CD4-positive, alpha-beta T cell treated with Interleukin-6 for 4 hours (primary cell): ENCODE measurements at regions not wholly inside any gene's neighbourhood (a gene's known extent, or its start where the extent isn't known, plus 50 kb on each side); places are given as distances from the start of the nearest gene placed in this dataset.
A peak's percentile ranks its signal among the peaks of the same experiment; 100 is the strongest.
"Not testable (repeated sequence)": the region's sequence is repeated elsewhere in the genome, so short reads cannot be mapped to it uniquely, and the experiment has no call there.

Experiments used
- DNase-seq: peaks from one replicate; pipeline ENCODE4 v3.0.0-alpha.2; 2020; ENCODE audit warnings: mixed read lengths

GRCh38 chrX:1006156-1006730, 206.2 kb downstream of the CRLF2 start:
- DNase-seq: no peak

DNA sequence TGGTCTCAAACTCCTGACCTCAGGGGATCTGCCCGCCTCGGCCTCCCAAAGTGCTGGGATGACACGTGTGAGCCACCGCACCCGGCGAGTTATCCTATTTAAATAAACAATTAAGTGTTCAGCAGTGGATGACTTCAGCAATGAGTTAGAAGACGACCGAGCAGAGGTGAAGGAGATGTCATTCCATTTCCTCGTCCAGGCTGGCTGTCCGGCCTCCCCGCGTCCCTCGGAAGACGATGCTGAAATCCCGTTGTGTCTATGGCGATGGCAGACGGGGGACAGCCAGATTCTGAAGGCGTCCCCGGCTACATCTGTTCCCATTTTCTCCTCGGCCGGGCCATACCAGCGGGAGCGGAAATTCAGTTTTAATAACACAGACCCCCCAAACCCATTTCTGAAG, 209.8 kb downstream of the CRLF2 start:
- DNase-seq: no peak

- no peak for DNase-seq
Measured at GRCh38 chrX:997631-998137, 214.8 kb downstream of the CRLF2 start.

DNA sequence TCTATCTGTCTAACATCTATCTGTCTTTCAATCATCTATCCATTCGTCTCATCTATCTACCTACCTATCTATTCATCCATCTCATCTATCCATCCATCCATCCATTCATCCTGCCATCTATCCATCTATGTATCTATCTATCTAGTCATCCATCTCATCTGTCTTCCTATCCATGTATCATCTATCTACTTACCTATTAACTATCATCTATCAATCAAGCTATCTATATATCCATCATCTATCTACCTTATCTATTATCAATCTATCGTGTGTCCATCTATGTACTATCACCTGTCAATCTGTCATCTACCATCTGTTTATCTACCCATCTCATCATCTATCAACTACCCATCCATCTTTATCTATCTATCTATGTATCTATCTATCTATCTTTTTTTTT, 217.7 kb downstream of the CRLF2 start:
- DNase-seq: no peak

DNA sequence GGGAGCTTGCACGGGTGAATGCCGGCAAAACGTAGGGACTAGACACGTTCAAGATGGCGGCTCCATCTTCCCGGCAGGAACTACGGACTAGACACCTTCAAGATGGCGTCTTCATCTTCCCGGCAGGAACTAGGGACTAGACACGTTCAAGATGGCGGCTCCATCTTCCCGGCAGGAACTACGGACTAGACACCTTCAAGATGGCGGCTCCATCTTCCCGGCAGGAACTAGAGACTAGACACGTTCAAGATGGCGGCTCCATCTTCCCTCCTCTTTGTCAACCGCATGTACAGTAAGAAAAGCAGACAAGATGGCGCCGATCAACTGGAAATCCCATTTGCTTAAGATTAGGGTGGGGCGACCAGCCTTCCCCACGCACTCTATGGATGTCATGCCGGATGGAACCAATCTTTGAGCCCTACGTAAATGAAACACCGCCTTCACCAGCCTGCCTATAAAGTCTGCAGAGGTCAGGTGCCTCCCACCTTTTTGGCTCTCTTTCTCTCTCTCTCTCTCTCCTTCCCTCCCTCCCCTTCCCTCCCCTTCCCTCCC, 222.4 kb downstream of the CRLF2 start:
- peak; percentile 85 for DNase-seq

DNA sequence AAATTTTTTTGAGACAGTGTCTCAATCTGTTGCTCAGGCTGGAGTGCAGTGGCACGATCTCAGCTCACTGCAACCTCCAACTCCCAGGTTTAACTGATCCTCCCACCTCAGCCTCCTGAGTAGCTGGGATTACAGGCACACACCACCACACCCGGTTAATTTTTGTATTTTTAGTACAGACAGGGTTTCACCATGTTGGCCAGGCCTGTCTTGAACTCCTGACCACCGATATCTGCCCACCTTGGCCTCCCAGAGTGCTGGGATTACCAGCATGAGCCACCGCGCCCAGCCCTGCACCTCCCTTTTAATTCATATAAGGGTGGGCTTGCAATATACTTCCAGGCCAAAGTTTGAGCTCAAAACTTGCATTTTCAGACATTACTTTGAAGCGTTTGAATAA, 223.9 kb downstream of the CRLF2 start:
- DNase-seq: not testable (repeated sequence)

DNA sequence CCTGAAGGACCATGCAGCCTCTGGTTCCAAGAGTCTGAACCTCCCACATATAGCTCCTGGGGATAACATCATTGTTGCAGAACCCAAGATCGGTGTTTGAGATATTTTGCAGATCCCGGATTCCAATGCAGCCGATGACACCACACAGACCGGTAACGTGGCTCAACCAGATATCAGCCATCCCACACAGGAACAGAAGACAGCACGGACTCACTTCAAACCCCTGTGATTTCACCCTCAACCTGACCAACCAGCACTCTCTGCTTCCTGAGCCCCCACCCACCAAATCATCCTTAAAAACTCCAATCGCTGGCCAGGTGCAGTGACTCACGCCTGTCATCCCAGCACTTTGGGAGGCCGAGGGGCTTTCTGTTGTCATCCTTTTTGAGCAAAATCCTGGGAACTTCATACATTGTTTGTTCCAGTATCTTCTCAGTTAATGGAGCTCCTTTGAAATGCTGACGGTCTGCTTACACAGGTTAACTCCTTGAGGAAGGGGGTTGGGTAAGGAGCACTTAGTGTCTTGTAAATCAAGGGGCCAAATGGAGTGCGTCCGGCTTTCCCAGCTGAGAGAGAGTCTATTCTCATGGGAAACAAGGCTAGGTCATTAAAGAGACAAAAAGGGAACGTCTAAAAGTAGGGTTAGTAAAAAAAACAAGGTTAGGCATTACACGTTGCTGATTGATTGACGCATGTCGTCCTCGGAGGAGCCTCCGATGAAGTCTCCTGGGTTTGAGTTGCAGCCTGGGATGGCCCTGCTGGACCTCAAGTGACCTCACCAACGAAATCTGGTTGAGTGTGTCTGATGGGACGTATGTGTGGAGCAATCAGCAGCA, 230.4 kb downstream of the CRLF2 start:
- DNase-seq: no peak

- no peak for DNase-seq
Measured at GRCh38 chrX:980587-981235, 231.7 kb downstream of the CRLF2 start.

DNA sequence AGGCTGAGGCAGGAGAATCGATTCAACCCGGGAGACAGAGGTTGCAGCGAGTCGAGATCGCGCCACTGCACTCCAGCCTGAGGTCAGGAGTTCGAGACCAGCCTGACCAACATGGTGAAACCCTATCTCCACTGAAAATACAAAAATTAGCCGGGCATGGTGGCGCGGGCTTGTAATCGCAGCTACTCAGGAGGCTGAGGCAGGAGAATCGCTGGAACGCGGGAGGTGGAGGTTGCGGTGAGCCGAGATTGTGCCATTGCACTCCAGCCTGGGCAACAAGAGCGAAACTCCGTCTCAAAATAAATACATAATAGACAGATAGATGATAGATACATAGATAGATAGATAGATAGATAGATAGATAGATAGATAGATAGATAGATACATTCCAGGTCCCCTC, 233.3 kb downstream of the CRLF2 start:
- DNase-seq: not testable (repeated sequence)

- DNase-seq: no peak
Measured at GRCh38 chrX:973010-973632, 239.3 kb downstream of the CRLF2 start.

- DNase-seq: no peak
Measured at GRCh38 chrX:968148-968965, 244.1 kb downstream of the CRLF2 start.

- no peak for DNase-seq
Measured at GRCh38 chrX:966396-967070, 245.9 kb downstream of the CRLF2 start.

DNA sequence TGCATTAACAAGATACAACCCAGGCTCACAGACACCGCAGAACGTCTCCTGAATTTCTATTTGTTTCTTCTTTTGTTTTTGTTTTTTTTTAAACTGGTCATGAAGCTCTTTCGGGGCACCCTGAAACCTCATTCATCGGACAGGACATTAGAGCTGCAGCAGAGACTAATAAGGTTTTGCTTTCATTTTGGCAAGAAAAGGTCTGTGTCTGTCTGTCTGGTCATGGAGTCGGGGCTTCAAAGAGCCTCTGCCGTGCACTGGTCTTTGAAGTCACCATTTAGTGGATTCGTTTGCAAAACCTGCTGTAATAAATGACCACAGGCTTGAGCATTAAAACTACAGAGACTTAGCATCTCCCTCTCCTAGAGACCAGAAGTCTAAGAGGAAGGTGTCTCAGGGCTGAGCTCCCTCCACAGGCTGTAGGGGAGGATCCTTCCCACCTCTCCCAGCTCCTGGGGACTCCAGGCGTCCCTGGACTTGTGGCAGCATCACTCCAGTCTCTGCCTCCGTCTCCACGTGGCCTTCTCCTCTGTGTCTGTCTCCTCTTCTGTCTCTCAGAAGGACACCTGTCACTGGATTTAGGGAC, 247.5 kb downstream of the CRLF2 start:
- no peak for DNase-seq

DNA sequence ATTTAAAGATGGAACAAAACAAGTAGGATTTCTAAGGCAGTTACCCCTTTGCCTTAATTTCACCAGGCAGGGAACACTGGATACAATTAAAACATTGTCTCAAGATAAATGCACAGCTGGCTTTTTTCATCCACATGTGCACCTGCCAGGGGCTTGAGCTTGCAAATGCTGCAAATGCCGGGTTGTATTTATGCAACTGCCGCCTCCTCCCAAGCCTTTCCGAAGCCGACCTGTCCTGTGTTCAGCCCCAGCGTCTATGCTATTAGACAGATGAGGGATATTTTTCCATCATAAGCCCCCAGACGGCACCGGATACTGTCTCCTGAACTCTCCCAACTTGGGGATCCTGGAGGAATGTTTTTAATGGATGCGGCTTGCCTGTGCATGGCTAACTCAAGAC, 251.6 kb downstream of the CRLF2 start:
- no peak for DNase-seq

GRCh38 chrX:959595-959994, 252.9 kb downstream of the CRLF2 start:
- DNase-seq: no peak

GRCh38 chrX:955168-955781, 257.2 kb downstream of the CRLF2 start:
- DNase-seq: not testable (repeated sequence)

DNA sequence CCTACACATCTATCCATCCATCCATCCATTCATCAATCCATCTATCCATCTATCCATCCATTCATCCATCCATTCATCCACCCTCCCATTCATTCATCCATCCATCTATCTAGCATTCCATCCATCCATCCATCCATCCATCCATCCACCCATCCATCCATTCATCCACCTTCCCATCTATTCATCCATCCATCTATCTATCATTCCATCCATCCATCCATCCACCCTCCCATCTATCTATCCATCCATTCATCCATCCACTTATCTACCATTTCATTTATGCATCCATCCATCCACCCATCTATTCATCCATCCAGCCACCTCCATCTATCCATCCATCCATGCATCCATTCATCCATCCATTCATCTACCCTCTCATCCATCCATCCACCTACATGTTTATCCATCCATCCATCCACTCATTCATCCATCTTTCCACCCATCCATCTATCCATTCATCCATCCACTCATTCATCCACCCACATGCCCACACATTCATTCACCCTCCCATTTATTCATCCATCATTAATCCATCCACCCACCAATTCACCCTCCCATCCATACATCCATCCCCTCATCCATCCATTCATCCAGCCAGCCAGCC, 258.5 kb downstream of the CRLF2 start:
- no peak for DNase-seq

DNA sequence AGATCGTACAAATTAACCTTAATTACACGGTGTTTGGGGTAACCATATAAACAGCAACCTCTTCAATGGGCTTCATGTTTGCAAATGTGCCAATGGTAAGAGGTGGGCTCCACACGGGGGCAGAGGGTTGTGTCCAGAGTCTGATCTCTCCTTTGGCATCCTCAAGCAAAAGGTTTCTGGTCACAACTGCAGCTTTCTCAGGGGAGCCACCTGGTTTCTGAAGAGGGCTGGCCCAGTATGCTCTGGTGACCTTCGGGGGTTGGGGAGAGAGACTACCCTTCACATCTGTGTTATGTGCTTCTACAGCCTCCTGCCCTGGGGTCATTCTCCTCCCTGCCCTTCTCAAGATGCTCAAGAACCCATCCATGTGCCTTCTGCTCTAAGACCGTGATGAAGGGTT, 259.6 kb downstream of the CRLF2 start:
- no peak for DNase-seq

DNA sequence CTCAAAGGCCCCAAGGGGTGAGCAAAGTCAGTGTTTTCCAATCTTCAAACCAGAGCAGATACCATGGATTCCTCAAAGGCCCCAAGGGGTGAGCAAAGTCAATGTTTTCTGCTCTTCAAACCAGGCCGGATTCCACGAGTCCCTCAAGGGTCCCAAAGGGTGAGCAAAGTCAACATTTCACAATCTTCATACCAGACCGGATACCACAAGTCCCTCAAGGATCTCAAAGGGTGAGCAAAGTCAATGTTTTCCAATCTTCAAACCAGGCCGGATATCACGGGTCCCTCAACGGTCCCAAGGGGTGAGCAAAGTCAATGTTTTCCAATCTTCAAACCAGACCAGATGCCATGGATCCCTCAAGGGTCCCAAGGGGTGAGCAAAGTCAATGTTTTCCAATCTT, 265.2 kb downstream of the CRLF2 start:
- not testable (repeated sequence) for DNase-seq

- no peak for DNase-seq
Measured at GRCh38 chrX:943035-943434, 269.4 kb downstream of the CRLF2 start.
